ENCODE measurements at regions not wholly inside any gene's neighbourhood (a gene's known extent, or its start where the extent isn't known, plus 50 kb on each side); places are given as distances from the start of the nearest gene placed in this dataset.

GRCh38 chr11:15859411-15859810, 496.9 kb downstream of the SOX6 start:
- Histone ChIP-seq H2AFZ (ENCODE audit: low read depth, low read length, poor library complexity, severe bottlenecking) (no peak overlapping the region), H3K9ac (ENCODE audit: low read length) (no peak overlapping the region), H3K27ac (ENCODE audit: low read depth, low read length) (no peak overlapping the region), H3K4me3 (replicated peaks in 1 of 2; ENCODE audit: low read depth in 1 of 2, low read length in 2 of 2) (no peak overlapping the region), H3K4me1 (ENCODE audit: control insufficient read depth in 1 of 2, insufficient read depth in 2 of 2, low read length in 2 of 2) (no peaks in the 10 kb centered on the region), H4K20me1 (ENCODE audit: insufficient read depth) (no peaks in the 10 kb centered on the region), H3K36me3 (ENCODE audit: control insufficient read depth in 1 of 2, insufficient read depth in 2 of 2, low read length in 2 of 2) (no peaks in the 10 kb centered on the region), H3K4me2 (ENCODE audit: low read length) (no peak overlapping the region), H3K79me2 (ENCODE audit: insufficient read depth, low read length) (no peaks in the 10 kb centered on the region), H3K9me2 (ENCODE audit: insufficient read depth) (no peaks in the 10 kb centered on the region), H3K27me3 (ENCODE audit: insufficient read depth, low read length) (peaks cover 17% of the 10 kb centered on the region), H3K9me3 (ENCODE audit: control insufficient read depth in 1 of 2, insufficient read depth in 1 of 2, low read depth in 1 of 2, low read length in 2 of 2) (no peaks in the 10 kb centered on the region)
- no peak for ATAC-seq
- ChIA-PET POLR2A (no interaction called here), CTCF (no interaction called here), RAD21 (ENCODE audit: low non-redundant PET in 1 of 2, low total read pairs in 2 of 2, uncharacterized antibody in 2 of 2, unreplicated experiment in 2 of 2) (no interaction called here)
- intact Hi-C loops (cut with micrococcal nuclease) = no loop called here
- no peak for DNase-seq (ENCODE audit: low read depth, low spot score)
- BruUV-seq (replicated peaks) = no TSS peak
- TF ChIP-seq JUND (IDR thresholded peaks at IDR 0.05) = no peak
- TF ChIP-seq EGR1 (IDR thresholded peaks at IDR 0.05; ENCODE audit: low read depth) = no peak
- TF ChIP-seq ZBTB33 (IDR thresholded peaks at IDR 0.05; ENCODE audit: extremely low read depth, insufficient replicate concordance, low read length) = no peak
- no peak for TF ChIP-seq POLR2AphosphoS5 (IDR thresholded peaks at IDR 0.05; ENCODE audit: low read depth, low read length)
- TF ChIP-seq CBX3 (IDR thresholded peaks at IDR 0.05; ENCODE audit: low read depth) = no peak
- TF ChIP-seq POLR2A (IDR thresholded peaks at IDR 0.05; ENCODE audit: borderline replicate concordance, extremely low read depth, insufficient read depth, insufficient read length) = no peak
- no peak for TF ChIP-seq TCF7L2 (IDR thresholded peaks at IDR 0.05; ENCODE audit: borderline replicate concordance, extremely low read depth, insufficient read depth, insufficient read length)
- no peak for TF ChIP-seq ZNF274 (IDR thresholded peaks at IDR 0.05; ENCODE audit: low read depth, low read length)
- TF ChIP-seq FOSL1 (IDR thresholded peaks at IDR 0.05; ENCODE audit: low read depth) = no peak
- TF ChIP-seq ATF3 (IDR thresholded peaks at IDR 0.05) = no peak
- TF ChIP-seq REST (IDR thresholded peaks at IDR 0.05; ENCODE audit: low read depth) = no peak
- no peak for TF ChIP-seq ZFX (IDR thresholded peaks at IDR 0.05)
- no peak for TF ChIP-seq CTCF (IDR thresholded peaks at IDR 0.05 in 2 of 3, conservative IDR thresholded peaks at IDR 0.05 in 1 of 3; ENCODE audit: borderline replicate concordance in 1 of 3, insufficient read depth in 1 of 3, low read depth in 2 of 3, low read length in 2 of 3)
- TF ChIP-seq SP1 (IDR thresholded peaks at IDR 0.05; ENCODE audit: low read depth) = no peak
- no peak for TF ChIP-seq ELF1 (IDR thresholded peaks at IDR 0.05; ENCODE audit: borderline replicate concordance, low read depth)
- no peak for TF ChIP-seq RAD21 (IDR thresholded peaks at IDR 0.05; ENCODE audit: low read depth)
- no peak for TF ChIP-seq EZH2 (IDR thresholded peaks at IDR 0.05)
- TF ChIP-seq SRF (IDR thresholded peaks at IDR 0.05; ENCODE audit: low read depth) = no peak
- TF ChIP-seq CEBPB (IDR thresholded peaks at IDR 0.05; ENCODE audit: low read depth) = no peak

Data from HCT116 (cell line).